Nephron progenitor cell (in vitro differentiated cells): ENCODE measurements at regions not wholly inside any gene's neighbourhood (a gene's known extent, or its start where the extent isn't known, plus 50 kb on each side); places are given as distances from the start of the nearest gene placed in this dataset.

Experiments
- DNase-seq: peaks from one replicate; pipeline ENCODE4 v3.0.0; 2021
- H3K27ac Mint-ChIP-seq: 2 replicates; pipeline ENCODE4 v1.8.0; 2021; ENCODE audit warnings: mild to moderate bottlenecking, moderate library complexity, mixed read lengths
- H3K27me3 Mint-ChIP-seq: 2 replicates; pipeline ENCODE4 v1.8.0; 2021; ENCODE audit warnings: mild to moderate bottlenecking, low read depth, mixed read lengths; ENCODE audit not compliant: poor library complexity
- H3K36me3 Mint-ChIP-seq: 2 replicates; pipeline ENCODE4 v1.8.0; 2021; ENCODE audit warnings: low read depth, mixed read lengths
- H3K4me1 Mint-ChIP-seq: 2 replicates; pipeline ENCODE4 v1.8.0; 2021; ENCODE audit warnings: mixed read lengths
- H3K4me3 Mint-ChIP-seq: 2 replicates; pipeline ENCODE4 v1.8.0; 2021; ENCODE audit warnings: mild to moderate bottlenecking, moderate library complexity, mixed read lengths
- H3K9me3 Mint-ChIP-seq: 2 replicates; pipeline ENCODE4 v1.8.0; 2021; ENCODE audit warnings: mild to moderate bottlenecking, moderate library complexity, mixed read lengths
- TF ChIP-seq, protein P1 (sequence below): fragments of 200-600 bp; sonication (generic); IDR thresholded peaks from 2 replicates; pipeline ENCODE4 v1.5.0; 2021; ENCODE audit warnings: antibody characterized with exemption

GRCh38 chr2:144849612-144850011 lies 329.7 kb upstream of the ZEB2 start:
- Mint-ChIP-seq H3K9me3 (peaks cover 6% of the 10 kb centered on the region), H3K4me3 (no peak overlapping the region), H3K36me3 (no peaks in the 10 kb centered on the region), H3K27me3 (no peaks in the 10 kb centered on the region), H3K27ac (no peak overlapping the region), H3K4me1 (peaks cover 14% of the 10 kb centered on the region)
- TF ChIP-seq, protein P1, sequence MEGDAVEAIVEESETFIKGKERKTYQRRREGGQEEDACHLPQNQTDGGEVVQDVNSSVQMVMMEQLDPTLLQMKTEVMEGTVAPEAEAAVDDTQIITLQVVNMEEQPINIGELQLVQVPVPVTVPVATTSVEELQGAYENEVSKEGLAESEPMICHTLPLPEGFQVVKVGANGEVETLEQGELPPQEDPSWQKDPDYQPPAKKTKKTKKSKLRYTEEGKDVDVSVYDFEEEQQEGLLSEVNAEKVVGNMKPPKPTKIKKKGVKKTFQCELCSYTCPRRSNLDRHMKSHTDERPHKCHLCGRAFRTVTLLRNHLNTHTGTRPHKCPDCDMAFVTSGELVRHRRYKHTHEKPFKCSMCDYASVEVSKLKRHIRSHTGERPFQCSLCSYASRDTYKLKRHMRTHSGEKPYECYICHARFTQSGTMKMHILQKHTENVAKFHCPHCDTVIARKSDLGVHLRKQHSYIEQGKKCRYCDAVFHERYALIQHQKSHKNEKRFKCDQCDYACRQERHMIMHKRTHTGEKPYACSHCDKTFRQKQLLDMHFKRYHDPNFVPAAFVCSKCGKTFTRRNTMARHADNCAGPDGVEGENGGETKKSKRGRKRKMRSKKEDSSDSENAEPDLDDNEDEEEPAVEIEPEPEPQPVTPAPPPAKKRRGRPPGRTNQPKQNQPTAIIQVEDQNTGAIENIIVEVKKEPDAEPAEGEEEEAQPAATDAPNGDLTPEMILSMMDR, result no peak
- DNase-seq, result no peak

DNA sequence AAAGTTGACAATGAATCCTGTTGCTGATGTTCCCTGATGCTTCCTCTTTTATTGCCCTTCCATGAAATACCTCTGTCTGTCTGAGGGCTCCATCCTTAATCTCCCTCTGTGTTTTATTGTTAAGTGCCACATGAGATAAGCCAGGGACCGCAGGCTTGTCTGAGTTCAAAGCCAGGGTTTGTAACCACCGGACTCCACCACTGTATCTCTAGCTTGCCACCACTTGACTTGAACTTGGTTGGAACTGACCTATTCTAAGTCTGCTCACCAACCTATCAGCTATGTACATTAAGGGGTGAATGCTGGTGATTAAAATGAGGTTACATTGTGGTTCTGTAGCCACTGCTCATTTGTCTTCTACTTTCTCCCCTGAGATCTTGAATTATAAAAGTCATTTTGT lies 328.5 kb upstream of the ZEB2 start:
- no peak overlapping the region for H3K4me3 Mint-ChIP-seq
- no peaks in the 10 kb centered on the region for H3K36me3 Mint-ChIP-seq
- H3K27me3 Mint-ChIP-seq, result no peaks in the 10 kb centered on the region
- DNase-seq, result no peak
- peaks cover 14% of the 10 kb centered on the region for H3K4me1 Mint-ChIP-seq
- peak overlapping the region; percentile 7 for H3K27ac Mint-ChIP-seq
- no peaks in the 10 kb centered on the region for H3K9me3 Mint-ChIP-seq
- TF ChIP-seq, protein P1, result no peak

GRCh38 chr2:144847347-144848080 lies 327.6 kb upstream of the ZEB2 start:
- Mint-ChIP-seq H3K9me3 (no peaks in the 10 kb centered on the region), H3K27me3 (no peaks in the 10 kb centered on the region), H3K36me3 (no peaks in the 10 kb centered on the region), H3K27ac (no peak overlapping the region), H3K4me3 (no peak overlapping the region), H3K4me1 (peaks cover 14% of the 10 kb centered on the region)
- TF ChIP-seq, protein P1, result no peak
- DNase-seq, result no peak

DNA sequence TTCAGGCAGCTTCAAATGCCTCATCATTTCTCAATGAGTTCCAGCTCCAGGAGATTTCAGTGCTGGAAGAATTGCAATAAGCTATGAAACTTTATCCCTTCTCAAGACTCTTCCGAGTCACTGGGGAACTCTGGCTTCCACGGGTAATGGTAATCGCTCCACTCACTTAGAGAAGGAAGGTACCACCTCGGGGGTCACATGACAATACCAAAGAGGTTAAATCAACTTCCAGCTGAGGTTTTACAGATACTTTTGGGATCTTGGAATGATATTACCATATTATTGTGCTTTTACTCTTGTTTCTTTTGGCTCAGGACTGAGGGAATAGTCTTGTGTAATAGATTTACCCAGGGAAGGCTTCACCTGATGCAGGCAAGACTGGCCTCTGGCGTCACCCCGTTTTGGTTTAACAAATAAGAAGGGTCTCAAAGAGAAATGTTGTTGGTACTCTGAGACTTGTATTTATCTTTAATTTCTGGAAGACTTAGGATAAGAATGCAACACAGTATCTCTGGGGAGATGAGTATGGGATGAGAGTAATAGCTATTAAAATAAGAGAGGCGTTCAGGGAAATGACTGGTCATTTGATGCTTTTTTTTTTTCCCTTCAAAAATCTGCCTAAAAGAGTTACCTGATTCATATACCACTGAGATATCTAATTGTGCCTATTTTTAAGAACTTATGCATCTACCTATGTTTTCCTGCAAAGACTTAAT lies 316.9 kb upstream of the ZEB2 start:
- TF ChIP-seq, protein P1, result no peak
- DNase-seq, result no peak

DNA sequence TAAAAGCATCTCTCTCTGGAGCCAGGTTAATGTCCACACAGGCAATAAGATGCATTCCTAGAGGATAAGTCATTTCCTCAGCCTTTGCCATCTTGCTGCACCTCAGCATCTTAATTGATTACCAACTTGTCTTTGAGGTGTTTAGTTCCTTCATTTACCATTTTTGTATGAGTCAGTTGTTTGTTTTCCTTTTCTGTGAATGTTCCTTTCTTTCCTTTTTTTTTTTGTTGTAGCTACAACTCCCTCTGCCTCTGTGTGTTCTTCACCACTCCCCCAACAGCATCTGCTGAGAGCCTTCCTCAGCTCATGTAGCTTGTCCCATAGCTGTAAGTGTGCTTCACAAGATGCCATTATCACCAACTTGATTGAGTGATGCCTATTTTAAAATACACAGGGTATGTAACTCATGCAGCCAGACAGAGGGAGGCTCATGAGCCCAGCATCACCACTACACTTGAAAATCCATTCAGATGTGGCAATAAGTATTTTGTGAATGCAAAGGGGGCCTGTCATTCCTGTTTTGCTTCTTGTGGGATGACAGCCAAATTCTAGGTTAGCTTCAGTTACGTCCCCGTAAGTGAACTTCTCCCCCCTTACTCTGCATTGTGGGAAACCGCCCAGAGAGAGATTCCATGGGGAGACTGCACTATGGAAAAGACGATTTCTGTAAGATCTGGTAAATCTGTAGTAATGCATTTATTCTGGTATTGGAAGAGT lies 315.9 kb upstream of the ZEB2 start:
- no peaks in the 10 kb centered on the region for H3K4me1 Mint-ChIP-seq
- H3K9me3 Mint-ChIP-seq, result no peaks in the 10 kb centered on the region
- H3K4me3 Mint-ChIP-seq, result no peak overlapping the region
- TF ChIP-seq, protein P1, result no peak
- H3K27ac Mint-ChIP-seq, result no peak overlapping the region
- H3K27me3 Mint-ChIP-seq, result peaks cover 7% of the 10 kb centered on the region
- DNase-seq, result no peak
- no peaks in the 10 kb centered on the region for H3K36me3 Mint-ChIP-seq

More for the DNA sequence above, 316.9 kb upstream of the ZEB2 start:
- no peak overlapping the region for H3K27ac Mint-ChIP-seq
- H3K4me1 Mint-ChIP-seq, result no peaks in the 10 kb centered on the region
- no peaks in the 10 kb centered on the region for H3K9me3 Mint-ChIP-seq
- H3K4me3 Mint-ChIP-seq, result no peak overlapping the region
- H3K27me3 Mint-ChIP-seq, result peaks cover 7% of the 10 kb centered on the region
- no peaks in the 10 kb centered on the region for H3K36me3 Mint-ChIP-seq
